SK-N-SH (cell line): ENCODE measurements at regions not wholly inside any gene's neighbourhood (a gene's known extent, or its start where the extent isn't known, plus 50 kb on each side); places are given as distances from the start of the nearest gene placed in this dataset.

ENCODE experiments used
- CTCF ChIA-PET: fragments of 300-600, 350-600 bp; formaldehyde crosslinking; extraction: SDS; loops from one replicate; lab custom pipeline; 2021; lab: Yijun Ruan, JAX
- POLR2A ChIA-PET: fragments of 350-600 bp; sonication (Branson Sonifier 250); formaldehyde crosslinking; extraction: SDS; loops from one replicate; lab custom pipeline; 2020; ENCODE audit warnings: antibody characterized with exemption, inconsistent platforms; lab: Yijun Ruan, JAX
- DNase-seq: peaks from one replicate; pipeline ENCODE4 v3.0.0; 2012
- H2AFZ ChIP-seq: fragments of 200-600 bp; sonication (generic); 2 replicates; pipeline ENCODE4 v1.8.1; 2016; ENCODE audit warnings: antibody characterized with exemption, mild to moderate bottlenecking, low read depth
- H3F3A ChIP-seq: fragments of 200-600 bp; sonication (generic); replicated peaks from 2 replicates; pipeline ENCODE3; 2016; ENCODE audit warnings: antibody characterized with exemption, mild to moderate bottlenecking; ENCODE audit not compliant: insufficient read depth
- H3K27ac ChIP-seq, 2 experiments: fragments of 200-500 bp in 1 of 2; fragments of 200-600 bp in 1 of 2; sonication (Bioruptor generic) in 1 of 2; sonication (generic), shearing (Covaris generic) in 1 of 2; 2 replicates each; pipeline versions ENCODE4 v1.5.1 to v1.6.1; 2014 to 2016; ENCODE audit warnings: low read depth in 2 of 2, inconsistent platforms in 1 of 2, low read length in 1 of 2, mild to moderate bottlenecking in 1 of 2, mixed read lengths in 1 of 2
- H3K27me3 ChIP-seq: fragments of 200-600 bp; sonication (generic), shearing (Covaris generic); 2 replicates; pipeline ENCODE4 v1.6.1; 2016; ENCODE audit warnings: mixed run types; ENCODE audit not compliant: insufficient read depth
- H3K36me3 ChIP-seq, 2 experiments: fragments of 200-500 bp in 1 of 2; fragments of 200-600 bp in 1 of 2; sonication (Bioruptor generic) in 1 of 2; sonication (generic) in 1 of 2; replicated peaks in 1 of 2; 2 replicates each; pipeline versions ENCODE3 to v1.5.1; 2014 to 2016; ENCODE audit warnings: low read length in 1 of 2, mild to moderate bottlenecking in 1 of 2; ENCODE audit not compliant: insufficient read depth in 2 of 2, control insufficient read depth in 1 of 2
- H3K4me1 ChIP-seq, 2 experiments: fragments of 200-500 bp in 1 of 2; fragments of 200-600 bp in 1 of 2; sonication (Bioruptor generic) in 1 of 2; sonication (generic), shearing (Covaris generic) in 1 of 2; 2 replicates each; pipeline versions ENCODE4 v1.5.1 to v1.6.1; 2014 to 2016; ENCODE audit warnings: low read depth in 1 of 2, low read length in 1 of 2, mixed run types in 1 of 2; ENCODE audit not compliant: insufficient read depth in 2 of 2, control insufficient read depth in 1 of 2
- H3K4me2 ChIP-seq: fragments of 200-600 bp; sonication (generic), shearing (Covaris generic); 2 replicates; pipeline ENCODE4 v1.6.1; 2017; ENCODE audit warnings: mixed run types
- H3K4me3 ChIP-seq, 2 experiments: fragments of 200-500 bp in 1 of 2; fragments of 200-600 bp in 1 of 2; sonication (Bioruptor generic) in 1 of 2; sonication (generic), shearing (Covaris generic) in 1 of 2; 2 replicates each; pipeline versions ENCODE4 v1.5.1 to v1.8.1; 2014 to 2016; ENCODE audit warnings: low read depth in 2 of 2, inconsistent platforms in 1 of 2, low read length in 1 of 2, mild to moderate bottlenecking in 1 of 2, mixed read lengths in 1 of 2, moderate library complexity in 1 of 2
- H3K79me2 ChIP-seq: fragments of 200-600 bp; sonication (generic); 2 replicates; pipeline ENCODE4 v1.8.1; 2017; ENCODE audit warnings: mild to moderate bottlenecking; ENCODE audit not compliant: insufficient read depth
- H3K9ac ChIP-seq: fragments of 200-600 bp; sonication (generic); 2 replicates; pipeline ENCODE4 v1.6.1; 2017; ENCODE audit warnings: mixed run types
- H3K9me2 ChIP-seq: fragments of 200-600 bp; sonication (generic); 2 replicates; pipeline ENCODE4 v1.6.1; 2017; ENCODE audit warnings: mixed run types
- H3K9me3 ChIP-seq: fragments of 200-600 bp; sonication (generic); 2 replicates; pipeline ENCODE4 v1.6.1; 2017; ENCODE audit warnings: mixed run types, mild to moderate bottlenecking, moderate library complexity
- H4K20me1 ChIP-seq: fragments of 200-600 bp; sonication (generic); 2 replicates; pipeline ENCODE4 v1.6.1; 2017; ENCODE audit warnings: mild to moderate bottlenecking, mixed run types; ENCODE audit not compliant: insufficient read depth
- CHD2 ChIP-seq: fragments of 150-350 bp; IDR thresholded peaks from 2 replicates; pipeline ENCODE4 v1.6.1; 2018; ENCODE audit warnings: low read length; ENCODE audit not compliant: partially characterized antibody
- ELF1 ChIP-seq: IDR thresholded peaks from 2 replicates; pipeline ENCODE4 v1.4.0; 2012
- EP300 ChIP-seq, 2 experiments: IDR thresholded peaks; 2 replicates each; pipeline versions ENCODE4 v1.4.0 to v1.6.1; 2012; ENCODE audit warnings: borderline replicate concordance in 1 of 2, low read depth in 1 of 2, low read length in 1 of 2
- EZH2phosphoT487 ChIP-seq: fragments of 200-600 bp; sonication (generic); IDR thresholded peaks from 2 replicates; pipeline ENCODE4 v1.6.1; 2017; ENCODE audit warnings: low read depth, mixed run types, mild to moderate bottlenecking, antibody characterized with exemption, moderate library complexity, borderline replicate concordance
- FOXJ3 ChIP-seq: sonication (generic); formaldehyde crosslinking; IDR thresholded peaks from 2 replicates; pipeline ENCODE4 v1.5.1; 2020; ENCODE audit warnings: mild to moderate bottlenecking, missing genetic modification reagents
- FOXM1 ChIP-seq: IDR thresholded peaks from 2 replicates; pipeline ENCODE4 v1.4.0; 2012; ENCODE audit warnings: low read depth, mild to moderate bottlenecking
- IRF3 ChIP-seq: fragments of 150-350 bp; IDR thresholded peaks from 2 replicates; pipeline ENCODE4 v1.6.1; 2016; ENCODE audit warnings: mild to moderate bottlenecking, low read depth, low read length
- JUND ChIP-seq: IDR thresholded peaks from 2 replicates; pipeline ENCODE4 v1.4.0; 2012
- MEF2A ChIP-seq: IDR thresholded peaks from 2 replicates; pipeline ENCODE4 v1.4.0; 2012; ENCODE audit warnings: low read depth, borderline replicate concordance
- MXI1 ChIP-seq: IDR thresholded peaks from 2 replicates; pipeline ENCODE4 v1.6.1; 2012; ENCODE audit warnings: mild to moderate bottlenecking, low read depth, low read length, improper control_type of control experiment
- NFIC ChIP-seq: IDR thresholded peaks from 2 replicates; pipeline ENCODE4 v1.4.0; 2012; ENCODE audit warnings: borderline replicate concordance
- NRF1 ChIP-seq: IDR thresholded peaks from 2 replicates; pipeline ENCODE4 v1.6.1; 2012; ENCODE audit warnings: low read depth, mild to moderate bottlenecking, low read length
- POLR2AphosphoS5 ChIP-seq: IDR thresholded peaks from 2 replicates; pipeline ENCODE4 v1.6.1; 2012; ENCODE audit warnings: low read depth, low read length
- RAD21 ChIP-seq: IDR thresholded peaks from 2 replicates; pipeline ENCODE4 v1.6.1; 2012; ENCODE audit warnings: mild to moderate bottlenecking, low read length
- RCOR1 ChIP-seq: fragments of 150-350 bp; IDR thresholded peaks from 2 replicates; pipeline ENCODE4 v1.6.1; 2017; ENCODE audit warnings: antibody characterized with exemption, low read length
- REST ChIP-seq: IDR thresholded peaks from 2 replicates; pipeline ENCODE4 v1.6.1; 2012; ENCODE audit warnings: mild to moderate bottlenecking, low read depth, low read length, moderate library complexity
- RFX5 ChIP-seq: IDR thresholded peaks from 2 replicates; pipeline ENCODE4 v1.6.1; 2012; ENCODE audit warnings: mild to moderate bottlenecking, improper control_type of control experiment, low read length
- RXRA ChIP-seq: IDR thresholded peaks from 2 replicates; pipeline ENCODE4 v1.4.0; 2012; ENCODE audit warnings: low read depth, mild to moderate bottlenecking, borderline replicate concordance
- SIN3A ChIP-seq: IDR thresholded peaks from 2 replicates; pipeline ENCODE4 v1.6.1; 2012; ENCODE audit warnings: low read depth, mild to moderate bottlenecking, low read length, moderate library complexity, borderline replicate concordance
- TAF1 ChIP-seq: IDR thresholded peaks from 2 replicates; pipeline ENCODE4 v1.6.1; 2012; ENCODE audit warnings: low read depth, mild to moderate bottlenecking, low read length, moderate library complexity, borderline replicate concordance
- TCF12 ChIP-seq: IDR thresholded peaks from 2 replicates; pipeline ENCODE4 v1.4.0; 2012
- TEAD4 ChIP-seq: IDR thresholded peaks from 2 replicates; pipeline ENCODE4 v1.4.0; 2012; ENCODE audit warnings: mild to moderate bottlenecking, borderline replicate concordance; ENCODE audit not compliant: insufficient read depth
- WGBS: methylation state at CpG from one replicate; pipeline ENCODE4 v1.1.6; 2017; ENCODE audit warnings: low lambda C conversion rate; 5-methylcytosine and 5-hydroxymethylcytosine counted together

- no peak for TF ChIP-seq FOXJ3 (CRISPR knock-in tag)
Measured at GRCh38 chr10:63013755-63014154, 119.4 kb upstream of the NRBF2 start (continued).

GRCh38 chr10:63012623-63013022 lies 120.5 kb upstream of the NRBF2 start:
- H4K20me1 ChIP-seq: no peaks in the 10 kb centered on the region
- H3F3A ChIP-seq: no peaks in the 10 kb centered on the region
- H3K4me3 ChIP-seq: no peak overlapping the region
- no peaks in the 10 kb centered on the region for H3K9me2 ChIP-seq
- DNase-seq: no peak
- no peak overlapping the region for H3K9ac ChIP-seq
- no peaks in the 10 kb centered on the region for H3K79me2 ChIP-seq
- no peak overlapping the region for H2AFZ ChIP-seq
- H3K4me1 ChIP-seq: no peaks in the 10 kb centered on the region
- TF ChIP-seq SIN3A (no peak), ELF1 (no peak), REST (no peak), FOXM1 (no peak), NFIC (no peak), POLR2AphosphoS5 (no peak), TCF12 (no peak), MEF2A (no peak), RFX5 (no peak)
- H3K9me3 ChIP-seq: no peaks in the 10 kb centered on the region
- POLR2A ChIA-PET: no interaction called here
- no peak overlapping the region for H3K27ac ChIP-seq
- no peak overlapping the region for H3K4me2 ChIP-seq
- H3K36me3 ChIP-seq: no peaks in the 10 kb centered on the region
- H3K27me3 ChIP-seq: peaks cover 1% of the 10 kb centered on the region; the same call in 1 of the 2 replicates
- CTCF ChIA-PET: no interaction called here

GRCh38 chr10:63010203-63010602 lies 122.9 kb upstream of the NRBF2 start:
- no peaks in the 10 kb centered on the region for H3K4me1 ChIP-seq
- peaks cover 7% of the 10 kb centered on the region; the same call in 1 of the 2 replicates for H3K27me3 ChIP-seq
- H3F3A ChIP-seq: no peaks in the 10 kb centered on the region
- no peak overlapping the region for H3K4me2 ChIP-seq
- no peak overlapping the region for H3K27ac ChIP-seq
- no peaks in the 10 kb centered on the region for H3K36me3 ChIP-seq
- H3K9me3 ChIP-seq: no peaks in the 10 kb centered on the region
- H3K79me2 ChIP-seq: no peaks in the 10 kb centered on the region
- TF ChIP-seq TAF1 (no peak), RXRA (no peak), TEAD4 (no peak), JUND (no peak), NFIC (no peak), NRF1 (no peak), TCF12 (no peak), CHD2 (no peak), RAD21 (no peak), POLR2AphosphoS5 (no peak), EZH2phosphoT487 (no peak), EP300 (IDR thresholded peaks at IDR 0.05; ENCODE audit: borderline replicate concordance in 1 of 2, low read depth in 1 of 2, low read length in 1 of 2) (no peak), IRF3 (no peak), MXI1 (no peak), FOXJ3 (CRISPR knock-in tag) (no peak), ELF1 (no peak), RCOR1 (no peak)
- no peak overlapping the region for H3K4me3 ChIP-seq
- no peak overlapping the region for H3K9ac ChIP-seq
- POLR2A ChIA-PET: no interaction called here
- CTCF ChIA-PET: no interaction called here
- no peak for DNase-seq
- no peaks in the 10 kb centered on the region for H3K9me2 ChIP-seq
- no peak overlapping the region for H2AFZ ChIP-seq
- 23% methylated on average over 1 of the region's 1 CpG for WGBS
- no peaks in the 10 kb centered on the region for H4K20me1 ChIP-seq
